Osteocyte (in vitro differentiated cells): ENCODE measurements at regions not wholly inside any gene's neighbourhood (a gene's known extent, or its start where the extent isn't known, plus 50 kb on each side); places are given as distances from the start of the nearest gene placed in this dataset.

Source experiments
- DNase-seq: peaks from one replicate; pipeline ENCODE4 v3.0.0; 2021; ENCODE audit warnings: mixed read lengths; ENCODE audit not compliant: unreplicated experiment; ENCODE audit errors: extremely low spot score
- H3K27ac Mint-ChIP-seq: one replicate; pipeline ENCODE4 v1.8.0; 2021; ENCODE audit warnings: mild to moderate bottlenecking, mixed read lengths; ENCODE audit not compliant: unreplicated experiment
- H3K27me3 Mint-ChIP-seq: one replicate; pipeline ENCODE4 v1.8.0; 2021; ENCODE audit warnings: mixed read lengths; ENCODE audit not compliant: unreplicated experiment
- H3K36me3 Mint-ChIP-seq: one replicate; pipeline ENCODE4 v1.8.0; 2021; ENCODE audit warnings: mixed read lengths; ENCODE audit not compliant: unreplicated experiment
- H3K4me1 Mint-ChIP-seq: one replicate; pipeline ENCODE4 v1.8.0; 2021; ENCODE audit warnings: mixed read lengths; ENCODE audit not compliant: unreplicated experiment
- H3K4me3 Mint-ChIP-seq: one replicate; pipeline ENCODE4 v1.8.0; 2021; ENCODE audit warnings: mild to moderate bottlenecking, moderate library complexity, mixed read lengths; ENCODE audit not compliant: unreplicated experiment
- H3K9me3 Mint-ChIP-seq: one replicate; pipeline ENCODE4 v1.8.0; 2021; ENCODE audit warnings: mixed read lengths; ENCODE audit not compliant: unreplicated experiment
- CTCF ChIP-seq: fragments of 200-600 bp; sonication (generic); IDR thresholded peaks from 2 replicates; pipeline ENCODE4 v1.5.0; 2021; ENCODE audit warnings: antibody characterized with exemption, mild to moderate bottlenecking, moderate library complexity

- no peaks in the 10 kb centered on the region for H3K9me3 Mint-ChIP-seq
- peaks cover 7% of the 10 kb centered on the region for H3K4me1 Mint-ChIP-seq
- DNase-seq, result no peak
- no peak overlapping the region for H3K4me3 Mint-ChIP-seq
- no peaks in the 10 kb centered on the region for H3K36me3 Mint-ChIP-seq
- TF ChIP-seq CTCF, result no peak
- no peak overlapping the region for H3K27ac Mint-ChIP-seq
- no peaks in the 10 kb centered on the region for H3K27me3 Mint-ChIP-seq
Measured at GRCh38 chr5:169431386-169431785, 130.4 kb upstream of the SLIT3 start.

GRCh38 chr5:169430671-169431070 is 129.7 kb upstream of the SLIT3 start:
- H3K4me1 Mint-ChIP-seq, result peaks cover 7% of the 10 kb centered on the region
- no peaks in the 10 kb centered on the region for H3K36me3 Mint-ChIP-seq
- TF ChIP-seq CTCF, result no peak
- no peaks in the 10 kb centered on the region for H3K9me3 Mint-ChIP-seq
- H3K27me3 Mint-ChIP-seq, result no peaks in the 10 kb centered on the region
- no peak overlapping the region for H3K27ac Mint-ChIP-seq
- H3K4me3 Mint-ChIP-seq, result no peak overlapping the region
- no peak for DNase-seq

- Mint-ChIP-seq H3K27ac (no peak overlapping the region), H3K9me3 (no peaks in the 10 kb centered on the region), H3K4me3 (no peak overlapping the region), H3K4me1 (peaks cover 7% of the 10 kb centered on the region), H3K36me3 (no peaks in the 10 kb centered on the region), H3K27me3 (no peaks in the 10 kb centered on the region)
- no peak for TF ChIP-seq CTCF
- DNase-seq, result no peak
Measured at GRCh38 chr5:169429044-169429443, 128.1 kb upstream of the SLIT3 start.

- H3K36me3 Mint-ChIP-seq, result no peaks in the 10 kb centered on the region
- H3K27me3 Mint-ChIP-seq, result no peaks in the 10 kb centered on the region
- TF ChIP-seq CTCF, result no peak
- no peak for DNase-seq
- no peaks in the 10 kb centered on the region for H3K9me3 Mint-ChIP-seq
- H3K27ac Mint-ChIP-seq, result no peak overlapping the region
- H3K4me3 Mint-ChIP-seq, result no peak overlapping the region
- peaks cover 8% of the 10 kb centered on the region for H3K4me1 Mint-ChIP-seq
Measured at GRCh38 chr5:169426784-169427183, 125.8 kb upstream of the SLIT3 start.

- no peak overlapping the region for H3K27ac Mint-ChIP-seq
- H3K4me1 Mint-ChIP-seq, result peaks cover 4% of the 10 kb centered on the region
- no peak for TF ChIP-seq CTCF
- H3K27me3 Mint-ChIP-seq, result peaks cover 2% of the 10 kb centered on the region
- H3K4me3 Mint-ChIP-seq, result no peak overlapping the region
- no peak for DNase-seq
- no peaks in the 10 kb centered on the region for H3K9me3 Mint-ChIP-seq
- H3K36me3 Mint-ChIP-seq, result no peaks in the 10 kb centered on the region
Measured at GRCh38 chr5:169424670-169425378, 123.9 kb upstream of the SLIT3 start.
